Ureter (tissue), 1 donor: ENCODE measurements at regions not wholly inside any gene's neighbourhood (a gene's known extent, or its start where the extent isn't known, plus 50 kb on each side); places are given as distances from the start of the nearest gene placed in this dataset.

Experiments used
- DNase-seq: peaks from one replicate; pipeline ENCODE4 v3.0.0-alpha.2; 2020; ENCODE audit warnings: low spot score
- donor health status: DM: yes; HTN: yes; CAD: no.

- DNase-seq, result no peak
Observed at GRCh38 chr2:120866071-120866470, 130.4 kb downstream of the GLI2 start.

DNA sequence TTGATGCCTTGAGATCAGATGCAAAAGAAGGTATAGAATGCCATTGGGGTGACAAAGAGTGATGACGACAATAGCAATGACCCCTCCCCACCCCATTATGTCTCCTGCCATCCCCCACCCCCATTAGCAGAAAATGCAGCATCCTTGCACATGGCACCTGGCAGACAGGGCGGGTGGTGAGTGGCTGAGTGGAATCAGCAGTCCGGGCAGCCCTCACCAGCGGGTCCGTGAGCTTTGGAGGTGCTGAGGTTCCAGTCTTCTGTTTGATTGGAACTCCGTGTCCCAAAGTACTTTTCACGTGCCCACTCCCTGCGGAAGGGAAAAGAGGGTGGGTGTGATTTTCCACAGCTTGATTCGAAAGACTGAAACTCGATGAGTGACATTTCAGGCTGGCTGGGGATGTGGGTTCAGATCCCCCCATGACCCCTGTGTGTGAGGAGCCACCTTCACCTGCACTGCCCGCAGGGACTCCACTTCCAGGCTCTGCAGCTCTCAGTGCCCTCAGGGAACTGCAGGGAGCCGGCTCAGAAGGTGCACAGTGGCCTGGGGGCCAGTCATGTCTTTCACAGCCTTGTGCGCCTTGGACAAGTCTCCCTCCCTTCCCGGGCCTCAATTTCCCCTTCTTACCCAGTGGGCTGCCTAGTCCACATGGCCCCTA lies 130.9 kb downstream of the GLI2 start:
- DNase-seq, result no peak

GRCh38 chr2:120867290-120868241 lies 131.9 kb downstream of the GLI2 start:
- DNase-seq, result peak; percentile 76

- no peak for DNase-seq
Observed at GRCh38 chr2:120868366-120868765, 132.7 kb downstream of the GLI2 start.

DNA sequence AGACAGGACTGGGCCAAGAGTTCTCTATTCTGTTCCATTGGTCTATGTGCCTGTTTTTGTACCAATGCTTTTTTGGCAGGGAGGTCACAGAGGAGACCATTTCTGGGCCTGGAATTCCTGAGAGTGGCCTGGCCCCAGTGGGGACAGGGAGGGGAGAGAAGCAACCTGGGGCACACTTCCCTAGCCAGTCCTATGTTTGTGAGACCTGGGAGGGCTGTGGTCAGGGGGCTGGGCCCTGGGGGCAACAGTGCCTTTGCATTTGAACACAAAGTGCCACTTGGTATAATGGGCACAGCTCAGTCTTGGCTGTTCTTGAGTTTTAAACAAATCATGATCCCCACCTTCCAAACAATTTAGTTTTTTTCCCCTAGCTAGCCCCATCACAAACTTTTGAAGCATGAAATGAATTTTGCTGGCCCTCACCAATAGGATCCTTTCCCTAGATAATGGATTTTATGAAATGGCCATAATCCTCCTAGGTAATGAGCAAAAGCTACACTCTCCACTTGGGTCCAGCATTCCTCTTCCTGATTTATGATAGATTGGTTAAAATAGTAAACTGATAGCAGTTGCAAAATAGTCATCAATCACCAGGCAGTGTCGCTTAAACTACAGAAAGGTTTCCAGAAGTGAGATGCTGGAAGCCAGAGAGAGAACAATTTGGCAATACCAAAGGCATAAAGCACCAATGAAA lies 133.5 kb downstream of the GLI2 start:
- DNase-seq, result no peak

DNA sequence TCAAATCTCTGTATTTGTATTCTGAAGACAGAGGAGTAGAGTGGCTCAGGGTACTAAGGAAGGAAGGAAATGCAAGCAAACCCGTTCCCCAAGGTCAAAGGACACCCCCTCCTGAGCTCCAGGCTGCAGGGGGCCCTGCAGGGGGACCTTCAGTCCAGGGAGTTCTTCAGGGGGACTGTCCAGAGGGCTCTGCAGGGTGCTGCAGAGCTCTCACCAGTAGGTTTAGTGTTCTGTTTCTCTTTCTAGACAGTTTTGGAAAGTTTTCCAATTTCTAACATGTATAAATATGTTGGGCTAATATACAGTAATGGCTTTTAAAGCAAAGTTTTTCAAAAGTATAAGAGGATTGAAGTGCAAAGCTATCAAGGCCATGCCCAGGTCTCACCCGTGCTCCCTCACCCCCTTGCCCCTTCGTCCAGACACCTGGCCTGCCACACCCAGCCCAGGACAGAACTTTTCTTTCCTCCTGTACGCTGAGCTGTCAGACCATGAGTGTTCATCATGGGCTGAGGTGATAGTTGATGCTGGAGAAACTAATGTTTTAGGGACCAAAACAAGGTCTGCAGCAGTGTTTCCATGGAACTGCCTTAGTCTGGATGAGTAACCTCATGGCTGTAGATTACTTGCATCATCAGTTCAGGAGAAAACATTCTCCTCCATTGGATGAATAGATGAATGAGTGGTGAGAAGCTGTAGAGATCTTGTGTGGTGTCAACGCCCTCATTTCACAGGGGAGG lies 134.2 kb downstream of the GLI2 start:
- no peak for DNase-seq

DNA sequence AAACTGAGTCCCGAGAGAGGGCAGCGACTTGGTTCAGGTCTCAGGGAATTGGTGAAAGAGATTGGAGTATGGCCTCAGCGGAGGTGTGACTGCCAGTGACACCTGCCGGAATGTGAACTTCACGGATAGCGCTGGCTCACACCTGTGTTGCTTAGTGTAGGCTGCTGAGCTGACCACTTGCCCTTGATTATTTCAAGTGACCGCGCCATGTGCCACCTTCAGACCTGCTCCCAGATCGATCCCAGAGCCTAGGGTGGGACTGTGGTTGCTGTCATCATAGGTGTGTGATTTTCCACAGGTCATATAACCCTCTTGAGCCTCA lies 134.8 kb downstream of the GLI2 start:
- no peak for DNase-seq

DNA sequence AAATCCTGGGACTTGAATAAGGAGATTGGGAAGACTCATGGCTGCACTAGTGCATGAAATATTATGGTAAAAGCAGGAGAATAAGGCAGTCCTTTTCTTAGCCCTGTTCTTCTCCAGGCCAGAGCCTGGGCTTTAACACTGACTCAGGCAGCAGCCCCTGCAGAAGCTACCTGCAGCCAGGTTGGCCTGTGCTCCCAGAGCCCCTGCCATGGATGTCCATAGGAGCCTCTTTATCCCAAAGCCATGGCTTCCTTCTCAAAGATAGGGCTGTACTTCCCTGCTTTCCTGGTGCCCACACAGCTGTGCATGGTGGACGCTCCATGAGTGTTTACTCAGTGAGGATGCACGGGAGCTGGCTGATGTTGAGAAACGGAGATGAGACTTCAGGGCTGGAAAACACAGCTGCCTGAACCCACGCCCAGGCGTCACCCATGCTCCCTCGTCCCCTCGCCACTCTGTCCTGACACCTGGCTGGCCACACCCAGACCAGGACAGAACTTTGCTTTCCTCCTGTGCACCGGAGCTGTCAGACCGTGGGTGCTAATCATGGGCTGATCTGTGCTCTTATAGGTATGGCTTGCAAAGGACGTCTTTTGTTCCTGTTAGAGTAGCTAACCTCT lies 135.5 kb downstream of the GLI2 start:
- no peak for DNase-seq

DNA sequence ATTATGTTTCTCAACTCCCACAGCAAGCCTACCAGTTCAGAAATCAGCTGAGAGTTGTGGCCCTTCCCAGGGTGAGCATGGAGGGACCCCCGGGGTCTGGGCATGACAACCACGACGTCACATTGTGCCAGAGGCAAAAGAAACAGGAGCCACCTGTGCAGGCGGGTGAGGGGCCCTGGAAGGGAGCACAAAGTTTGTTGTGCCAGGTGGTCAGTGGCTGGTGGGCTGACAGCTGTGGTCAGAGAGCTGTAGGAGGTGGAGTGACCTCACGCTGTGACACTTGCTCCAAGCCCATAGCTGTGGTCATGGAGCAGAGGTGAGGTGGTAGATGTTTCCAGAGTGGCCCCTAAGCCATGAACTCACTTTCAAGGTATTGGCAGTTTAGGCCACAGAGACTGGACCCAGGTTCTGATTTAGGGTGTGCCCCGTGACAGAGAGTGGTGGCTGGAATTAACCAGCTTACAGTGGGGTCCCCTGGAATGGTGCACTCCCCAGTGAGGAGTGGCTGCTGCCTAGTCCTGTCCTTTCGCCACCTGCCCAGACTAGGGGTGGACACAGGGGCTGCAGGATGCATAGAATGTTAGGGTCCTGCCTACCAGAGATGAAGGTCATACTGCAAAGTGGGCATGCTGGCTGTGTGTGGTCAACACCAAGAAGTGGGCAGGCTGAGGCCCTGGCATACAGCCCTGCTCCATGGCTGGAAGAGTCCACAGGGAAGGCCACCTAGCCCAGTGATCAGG lies 136.4 kb downstream of the GLI2 start:
- no peak for DNase-seq

GRCh38 chr2:120873958-120874887 lies 138.6 kb downstream of the GLI2 start:
- no peak for DNase-seq

DNA sequence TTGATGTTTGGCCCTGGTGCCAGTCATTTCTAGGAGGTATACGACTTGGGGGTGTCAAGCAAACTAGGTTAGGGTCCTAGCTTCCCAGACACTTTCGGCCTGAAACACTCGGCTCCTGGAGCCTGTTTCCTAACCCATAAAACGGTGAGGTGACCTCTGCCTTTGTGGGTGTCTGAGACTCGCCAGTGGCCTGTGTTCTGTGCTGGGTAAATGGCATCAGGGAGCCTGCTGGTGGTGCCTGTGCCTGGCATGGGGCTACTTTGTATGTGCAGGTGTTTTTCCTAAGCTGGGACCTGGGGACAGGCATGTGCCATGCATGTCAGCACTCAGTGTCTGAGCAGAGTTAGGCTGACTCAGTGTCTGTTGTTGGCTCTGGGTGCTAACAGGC lies 139.2 kb downstream of the GLI2 start:
- no peak for DNase-seq

DNA sequence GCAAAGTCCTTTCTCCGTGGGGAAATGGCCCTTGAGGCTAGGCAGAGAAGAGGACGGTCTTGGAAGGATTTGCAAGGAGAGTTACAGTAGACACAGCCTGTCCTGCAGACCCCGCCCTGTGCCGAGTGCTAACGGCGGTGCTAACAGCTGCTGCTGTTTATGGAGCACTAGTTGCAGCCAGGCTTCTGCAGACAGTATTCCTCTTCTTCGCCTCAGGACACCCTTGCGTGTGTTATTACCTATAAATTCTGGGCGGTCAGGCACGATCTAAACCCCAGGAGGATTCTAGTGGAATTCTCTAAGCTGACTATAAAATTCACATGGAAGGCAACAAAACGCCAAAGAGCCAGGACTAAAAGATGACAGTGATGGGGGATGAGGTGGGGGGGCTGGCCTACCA lies 139.8 kb downstream of the GLI2 start:
- DNase-seq, result no peak

DNA sequence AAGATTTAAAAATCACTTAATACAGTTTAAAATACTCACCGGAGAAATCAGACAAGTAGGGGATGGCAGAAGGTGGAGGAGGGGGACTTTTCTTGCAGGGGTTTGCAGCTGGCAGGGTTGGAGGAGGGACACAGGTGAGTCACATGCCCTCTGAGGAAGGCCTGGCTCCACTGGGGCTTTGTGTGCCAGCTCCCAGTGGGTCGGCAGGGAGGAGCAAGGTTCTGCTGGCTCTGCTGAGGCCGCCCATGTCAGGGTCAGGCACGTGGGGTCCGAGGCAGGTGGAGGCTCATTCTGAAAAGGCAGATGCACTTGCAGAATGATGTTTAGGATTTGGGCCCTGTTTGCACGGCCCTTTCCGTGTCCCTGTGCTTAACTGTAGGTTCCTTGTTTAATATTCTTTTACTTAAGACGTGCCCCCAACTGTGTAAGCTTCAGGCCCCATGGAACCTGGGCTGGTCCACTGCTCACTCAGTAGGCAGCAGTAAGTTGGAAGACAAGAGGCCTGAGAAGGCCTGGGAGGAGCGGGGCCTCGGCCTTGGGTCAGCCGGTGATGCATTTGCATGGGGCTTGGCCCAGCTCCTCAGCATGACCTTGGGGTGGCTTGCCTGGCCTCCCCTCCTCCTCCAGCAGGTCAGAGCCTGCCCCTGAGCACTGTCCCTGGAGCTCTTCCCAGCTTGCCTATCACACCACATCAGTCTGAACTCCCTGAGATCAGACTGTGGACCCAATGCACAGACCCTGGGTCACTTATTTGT lies 141.0 kb downstream of the GLI2 start:
- no peak for DNase-seq

GRCh38 chr2:120877409-120877808 lies 141.7 kb downstream of the GLI2 start:
- no peak for DNase-seq

GRCh38 chr2:120878970-120879369 lies 143.3 kb downstream of the GLI2 start:
- no peak for DNase-seq

DNA sequence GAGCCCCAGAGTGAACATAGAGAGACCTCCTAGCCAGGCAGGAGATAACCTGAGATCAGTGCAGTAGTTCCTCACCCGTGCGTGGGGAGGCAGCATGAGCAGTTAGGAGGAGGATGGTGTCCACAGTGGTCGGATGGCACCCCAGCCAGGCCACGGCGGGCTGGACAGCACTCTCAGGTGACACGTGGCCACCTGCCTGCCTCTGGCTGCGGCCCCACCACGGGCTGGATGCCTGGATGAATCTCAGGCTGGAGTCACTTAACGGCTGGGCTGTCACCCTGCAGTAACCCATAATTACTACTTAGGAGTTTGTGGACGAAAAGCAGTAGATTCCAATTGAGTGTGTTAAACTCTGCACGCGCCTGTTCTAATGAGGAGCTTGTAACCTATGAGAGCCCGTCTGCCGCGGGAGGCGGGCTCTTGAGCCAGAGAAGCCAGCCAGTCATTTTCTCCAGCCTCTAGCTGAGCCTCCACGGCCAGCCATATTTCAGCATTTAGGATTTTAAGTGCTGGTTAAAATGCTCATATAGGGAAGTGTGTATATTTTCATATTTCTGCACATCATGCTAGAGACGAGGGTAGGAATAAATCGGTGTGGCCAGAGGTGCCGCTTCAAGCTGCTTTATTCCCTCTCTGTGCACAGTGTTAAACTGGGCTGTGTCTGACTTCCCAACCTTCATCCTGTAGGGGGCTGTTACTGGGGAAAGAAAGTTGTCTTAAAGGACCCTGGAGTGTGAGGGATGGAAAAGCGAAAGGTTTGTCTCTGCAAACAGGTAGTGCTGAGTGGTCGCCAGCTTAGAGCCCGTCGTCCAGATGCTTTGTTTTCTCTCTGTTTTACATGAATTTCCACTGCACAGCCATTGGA lies 144.0 kb downstream of the GLI2 start:
- DNase-seq, result no peak

DNA sequence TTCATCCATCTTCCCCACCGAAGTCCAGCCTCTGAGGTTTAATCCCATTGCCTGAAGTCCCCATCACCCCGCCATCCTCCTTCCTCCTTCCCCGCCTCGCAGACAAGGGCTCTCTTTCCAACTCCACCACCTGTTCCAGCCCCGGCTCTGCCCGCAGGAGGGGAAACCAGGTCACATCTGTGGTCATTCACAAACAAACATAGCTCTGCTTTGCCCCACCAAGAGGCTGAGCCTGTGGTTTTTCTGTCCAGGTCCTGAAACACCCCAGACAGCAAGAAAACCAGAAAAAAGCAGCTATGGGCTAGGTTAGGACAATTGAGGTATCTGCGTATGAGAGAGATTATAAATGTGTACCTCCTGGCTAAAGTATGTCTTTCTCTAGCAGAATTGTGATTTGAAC lies 144.7 kb downstream of the GLI2 start:
- no peak for DNase-seq
